ENCODE measurements at regions not wholly inside any gene's neighbourhood (a gene's known extent, or its start where the extent isn't known, plus 50 kb on each side); places are given as distances from the start of the nearest gene placed in this dataset.

DNA sequence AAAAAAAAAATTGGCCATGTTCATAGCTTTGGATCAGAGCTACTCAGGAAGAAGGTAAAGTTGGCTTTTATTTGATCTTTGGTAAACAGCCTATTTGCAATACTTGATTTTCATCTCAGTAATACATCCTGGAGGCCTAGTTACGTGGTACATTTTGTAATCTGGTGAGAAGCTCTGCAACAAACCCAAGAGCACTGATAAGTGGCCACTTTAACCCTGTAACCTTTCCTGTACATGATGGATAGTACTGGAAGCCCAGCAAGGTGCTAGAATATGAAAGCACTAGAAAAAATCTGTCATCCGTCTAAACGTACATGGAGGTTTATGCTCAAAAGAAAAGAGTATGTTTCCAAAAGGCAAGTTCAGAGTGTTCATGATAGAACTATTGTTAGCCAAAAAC, 88.3 kb upstream of the BMP2K start:
- TF ChIP-seq, protein P1, sequence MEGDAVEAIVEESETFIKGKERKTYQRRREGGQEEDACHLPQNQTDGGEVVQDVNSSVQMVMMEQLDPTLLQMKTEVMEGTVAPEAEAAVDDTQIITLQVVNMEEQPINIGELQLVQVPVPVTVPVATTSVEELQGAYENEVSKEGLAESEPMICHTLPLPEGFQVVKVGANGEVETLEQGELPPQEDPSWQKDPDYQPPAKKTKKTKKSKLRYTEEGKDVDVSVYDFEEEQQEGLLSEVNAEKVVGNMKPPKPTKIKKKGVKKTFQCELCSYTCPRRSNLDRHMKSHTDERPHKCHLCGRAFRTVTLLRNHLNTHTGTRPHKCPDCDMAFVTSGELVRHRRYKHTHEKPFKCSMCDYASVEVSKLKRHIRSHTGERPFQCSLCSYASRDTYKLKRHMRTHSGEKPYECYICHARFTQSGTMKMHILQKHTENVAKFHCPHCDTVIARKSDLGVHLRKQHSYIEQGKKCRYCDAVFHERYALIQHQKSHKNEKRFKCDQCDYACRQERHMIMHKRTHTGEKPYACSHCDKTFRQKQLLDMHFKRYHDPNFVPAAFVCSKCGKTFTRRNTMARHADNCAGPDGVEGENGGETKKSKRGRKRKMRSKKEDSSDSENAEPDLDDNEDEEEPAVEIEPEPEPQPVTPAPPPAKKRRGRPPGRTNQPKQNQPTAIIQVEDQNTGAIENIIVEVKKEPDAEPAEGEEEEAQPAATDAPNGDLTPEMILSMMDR (IDR thresholded peaks at IDR 0.05): no peak
- no peak for TF ChIP-seq POLR2A (IDR thresholded peaks at IDR 0.05)

Data from esophagus squamous epithelium (tissue), 4 donors.